ENCODE measurements at regions not wholly inside any gene's neighbourhood (a gene's known extent, or its start where the extent isn't known, plus 50 kb on each side); places are given as distances from the start of the nearest gene placed in this dataset.

DNA sequence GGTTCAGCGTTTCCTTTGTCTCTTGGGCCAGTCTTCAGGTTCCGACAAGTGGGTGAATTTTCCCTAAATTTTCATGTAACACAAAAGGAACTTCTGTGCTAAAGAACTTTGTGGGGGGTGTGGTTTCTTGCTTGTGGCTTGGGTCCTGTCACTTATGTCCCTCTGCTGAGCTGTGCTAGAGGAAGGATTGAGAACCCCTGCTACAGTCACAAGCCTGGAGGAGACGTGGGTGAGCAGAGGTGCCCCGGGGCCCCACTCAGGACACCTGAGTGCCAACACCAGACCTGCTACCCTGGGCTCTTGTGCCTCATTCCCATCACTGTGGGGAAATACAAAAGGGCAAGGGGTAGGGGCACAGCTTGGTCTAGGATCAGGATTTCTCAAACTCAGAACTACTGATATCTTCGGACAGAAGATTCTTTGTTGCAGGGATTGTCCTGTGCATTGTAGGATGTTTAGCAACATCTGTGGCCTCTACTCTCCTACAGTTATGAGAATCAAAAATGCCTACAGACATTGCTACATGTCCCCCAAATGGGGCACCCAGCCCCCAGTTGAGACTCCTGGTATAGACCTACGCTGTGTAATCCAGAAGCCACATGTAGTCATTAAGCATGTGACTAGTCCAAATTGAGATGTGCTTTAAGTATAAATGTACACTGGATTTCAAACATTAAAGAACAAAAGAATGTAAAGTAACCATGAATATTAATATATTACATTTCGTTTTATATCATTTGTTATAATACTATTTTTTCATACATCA is 128.7 kb downstream of the LY86 start:
- no peak for DNase-seq
- FAIRE-seq = no peak
- intact Hi-C loops (cut with DNase I) = loop anchor here in 1 of 3 donors (10.0 kb wide), 1 partner anchor 528 kb away; no protein-coding TSS in a partner anchor
- no peaks in the 10 kb centered on the region for H3K36me3 ChIP-seq
- no peak overlapping the region for H3K27ac ChIP-seq
- peaks cover 8 to 13% (median 12%) of the 10 kb centered on the region in 3 donors for H3K4me1 ChIP-seq
- ATAC-seq = no peak
- no peak overlapping the region for H3K4me3 ChIP-seq
- TF ChIP-seq, protein P1, sequence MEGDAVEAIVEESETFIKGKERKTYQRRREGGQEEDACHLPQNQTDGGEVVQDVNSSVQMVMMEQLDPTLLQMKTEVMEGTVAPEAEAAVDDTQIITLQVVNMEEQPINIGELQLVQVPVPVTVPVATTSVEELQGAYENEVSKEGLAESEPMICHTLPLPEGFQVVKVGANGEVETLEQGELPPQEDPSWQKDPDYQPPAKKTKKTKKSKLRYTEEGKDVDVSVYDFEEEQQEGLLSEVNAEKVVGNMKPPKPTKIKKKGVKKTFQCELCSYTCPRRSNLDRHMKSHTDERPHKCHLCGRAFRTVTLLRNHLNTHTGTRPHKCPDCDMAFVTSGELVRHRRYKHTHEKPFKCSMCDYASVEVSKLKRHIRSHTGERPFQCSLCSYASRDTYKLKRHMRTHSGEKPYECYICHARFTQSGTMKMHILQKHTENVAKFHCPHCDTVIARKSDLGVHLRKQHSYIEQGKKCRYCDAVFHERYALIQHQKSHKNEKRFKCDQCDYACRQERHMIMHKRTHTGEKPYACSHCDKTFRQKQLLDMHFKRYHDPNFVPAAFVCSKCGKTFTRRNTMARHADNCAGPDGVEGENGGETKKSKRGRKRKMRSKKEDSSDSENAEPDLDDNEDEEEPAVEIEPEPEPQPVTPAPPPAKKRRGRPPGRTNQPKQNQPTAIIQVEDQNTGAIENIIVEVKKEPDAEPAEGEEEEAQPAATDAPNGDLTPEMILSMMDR (IDR thresholded peaks at IDR 0.05) = no peak
- 85 to 91% methylated on average over 7 of the region's 7 CpGs for WGBS, 2 donors
- no peaks in the 10 kb centered on the region for H3K9me3 ChIP-seq
- H3K27me3 ChIP-seq = no peaks in the 10 kb centered on the region

DNA sequence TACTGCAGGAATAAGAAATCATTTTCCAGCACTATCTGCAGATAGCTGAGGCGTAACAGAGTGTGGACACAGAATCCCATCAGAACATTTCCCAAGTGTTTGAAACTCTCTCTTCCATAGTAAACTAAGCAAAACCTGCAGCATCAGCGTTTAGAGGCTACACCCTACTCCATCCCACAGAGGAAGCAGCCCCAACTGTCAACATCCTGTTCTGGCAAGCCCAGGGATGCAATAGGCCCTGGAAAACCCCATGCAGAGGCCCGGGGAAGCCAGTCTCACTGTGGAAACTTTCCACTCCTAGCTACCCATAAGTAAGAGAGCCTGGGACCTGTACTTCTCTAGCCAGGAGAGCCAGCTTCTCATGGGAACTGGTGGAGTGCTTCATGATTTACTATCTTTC is 129.4 kb downstream of the LY86 start:
- TF ChIP-seq, protein P1 (IDR thresholded peaks at IDR 0.05) = no peak
- no peak for FAIRE-seq

DNA sequence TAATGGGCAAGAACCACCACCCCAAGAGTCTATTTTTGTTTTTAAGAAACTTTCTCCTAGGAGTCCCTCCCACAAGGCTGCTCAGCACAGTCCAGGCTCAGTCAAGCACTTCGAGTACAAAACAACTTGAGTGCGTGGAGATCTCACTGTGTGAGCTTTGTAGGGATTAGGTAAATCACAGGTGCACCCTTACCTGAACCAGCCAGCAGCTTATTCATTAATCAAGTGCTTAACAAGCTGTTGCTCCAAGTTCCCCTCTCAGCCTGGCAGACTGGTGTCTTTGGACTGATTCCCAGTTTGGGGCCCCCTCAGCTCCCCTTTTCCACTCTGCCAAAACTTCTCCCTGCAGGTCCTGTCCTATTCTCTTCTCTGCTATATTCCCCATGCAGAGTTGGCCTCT is 133.1 kb downstream of the LY86 start:
- peak in 1 of 6 donors; percentile 29 for DNase-seq
- Histone ChIP-seq H3K27ac (peak overlapping the region in 2 of 4 donors; percentile 29 to 65), H3K9me3 (no peaks in the 10 kb centered on the region), H3K36me3 (no peaks in the 10 kb centered on the region), H3K4me1 (peaks cover 20 to 26% (median 22%) of the 10 kb centered on the region in 3 donors), H3K4me3 (no peak overlapping the region), H3K27me3 (no peaks in the 10 kb centered on the region)
- intact Hi-C loops (cut with DNase I) = no loop called here
- no peak for FAIRE-seq
- 18 to 22% methylated on average over 2 of the region's 2 CpGs for WGBS, 2 donors
- peak in 2 of 4 donors; percentile 52 to 53 for ATAC-seq
- TF ChIP-seq, protein P1 (IDR thresholded peaks at IDR 0.05) = no peak

More for the DNA sequence above, 129.4 kb downstream of the LY86 start:
- WGBS, 2 donors = 75 to 86% methylated on average over 3 of the region's 3 CpGs
- ATAC-seq (peak in 2 of 4 donors; percentile 46 to 53), DNase-seq (no peak)
- H3K9me3 ChIP-seq = no peaks in the 10 kb centered on the region
- H3K4me3 ChIP-seq = no peak overlapping the region
- peaks cover 8 to 12% (median 9%) of the 10 kb centered on the region in 3 donors for H3K4me1 ChIP-seq
- intact Hi-C loops (cut with DNase I) = loop anchor here in 1 of 3 donors (10.0 kb wide), 1 partner anchor 527 kb away; no protein-coding TSS in a partner anchor
- H3K27me3 ChIP-seq = no peaks in the 10 kb centered on the region
- H3K27ac ChIP-seq = no peak overlapping the region
- H3K36me3 ChIP-seq = no peaks in the 10 kb centered on the region

DNA sequence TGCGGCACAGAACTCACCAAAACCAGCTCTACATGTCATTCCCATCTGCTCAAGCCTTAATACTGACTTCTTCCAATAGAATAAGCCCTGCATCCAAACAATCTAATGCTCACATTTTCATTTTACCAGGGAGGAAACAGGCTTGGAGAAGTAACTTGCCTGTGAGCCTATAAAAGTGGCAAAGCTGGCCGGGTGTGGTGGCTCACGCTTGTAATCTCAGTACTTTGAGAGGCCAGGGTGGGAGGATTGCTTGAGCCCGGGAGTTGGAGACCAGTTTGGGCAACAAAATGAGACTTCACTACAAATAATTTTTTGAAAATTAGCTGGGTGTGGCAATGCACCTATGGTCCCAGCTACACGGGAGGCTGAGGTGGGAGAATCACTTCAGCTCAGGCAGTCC is 133.7 kb downstream of the LY86 start:
- 87 to 88% methylated on average over 5 of the region's 5 CpGs for WGBS, 2 donors
- Histone ChIP-seq H3K9me3 (no peaks in the 10 kb centered on the region), H3K27ac (peak overlapping the region in 2 of 4 donors; percentile 29 to 65), H3K36me3 (no peaks in the 10 kb centered on the region), H3K4me3 (no peak overlapping the region), H3K27me3 (no peaks in the 10 kb centered on the region), H3K4me1 (peaks cover 20 to 26% (median 22%) of the 10 kb centered on the region in 3 donors)
- TF ChIP-seq, protein P1 (IDR thresholded peaks at IDR 0.05) = no peak
- intact Hi-C loops (cut with DNase I) = no loop called here
- FAIRE-seq (no peak), ATAC-seq (no peak), DNase-seq (no peak)

DNA sequence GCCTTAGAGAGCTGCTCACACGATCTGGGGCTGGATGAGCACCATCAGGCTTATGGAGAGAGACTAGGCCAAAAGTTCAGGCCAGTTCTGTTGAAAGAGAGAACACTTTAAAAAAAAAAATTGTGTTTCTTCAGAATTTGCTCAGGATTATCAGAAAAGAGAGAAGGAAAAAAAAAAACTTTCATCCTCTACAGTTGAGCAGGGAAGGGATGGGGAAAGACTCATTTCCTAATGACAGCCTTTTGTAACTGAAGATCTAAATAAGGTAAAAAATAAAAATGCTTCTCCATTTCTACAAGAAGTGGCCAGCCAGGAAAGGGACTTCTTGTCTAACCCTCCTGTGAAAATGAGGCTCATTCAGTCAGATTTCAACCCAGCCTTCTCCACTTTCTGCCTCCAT is 134.8 kb downstream of the LY86 start:
- Histone ChIP-seq H3K4me3 (no peak overlapping the region), H3K4me1 (peaks cover 20 to 26% (median 22%) of the 10 kb centered on the region in 3 donors), H3K27me3 (no peaks in the 10 kb centered on the region), H3K36me3 (no peaks in the 10 kb centered on the region), H3K9me3 (no peaks in the 10 kb centered on the region), H3K27ac (peak overlapping the region; percentile 65 to 87 (median 74))
- no peak for ATAC-seq
- FAIRE-seq = no peak
- TF ChIP-seq, protein P1 (IDR thresholded peaks at IDR 0.05) = no peak
- WGBS, 2 donors = 71 to 75% methylated on average over 1 of the region's 1 CpG
- intact Hi-C loops (cut with DNase I) = no loop called here
- no peak for DNase-seq

Data from pancreas (tissue), 10 donors.